Neural progenitor cell (in vitro differentiated cells): ENCODE measurements at regions not wholly inside any gene's neighbourhood (a gene's known extent, or its start where the extent isn't known, plus 50 kb on each side); places are given as distances from the start of the nearest gene placed in this dataset.

ENCODE experiments used
- EZH2 ChIP-seq: fragments of 200-600 bp; sonication (generic); IDR thresholded peaks from 2 replicates; pipeline ENCODE4 v1.6.1; 2017; ENCODE audit warnings: antibody characterized with exemption, mild to moderate bottlenecking, moderate library complexity
- TF ChIP-seq, protein P1 (sequence below): fragments of 200-600 bp; sonication (generic); IDR thresholded peaks from 2 replicates; pipeline ENCODE4 v1.5.1; 2017; ENCODE audit warnings: antibody characterized with exemption, mild to moderate bottlenecking

DNA sequence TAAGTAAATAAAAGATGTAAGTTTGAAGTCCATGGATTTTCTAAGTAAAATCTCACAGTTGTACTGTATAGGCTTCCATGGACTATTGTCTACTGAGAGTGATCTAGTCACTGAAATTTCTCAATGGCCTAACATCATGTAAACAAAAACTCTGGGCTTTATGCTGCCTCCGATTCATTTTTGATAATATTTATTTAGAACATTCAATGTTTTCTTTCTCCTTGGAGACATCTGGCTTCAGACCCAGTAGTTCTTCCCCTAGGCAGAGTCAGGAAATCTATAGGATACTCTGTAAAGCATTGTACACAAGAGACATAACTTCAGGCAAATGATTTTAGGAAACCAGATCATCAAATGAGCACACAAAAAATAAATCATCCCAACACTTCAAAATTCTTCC is 1208.6 kb upstream of the ZEB2 start:
- TF ChIP-seq, protein P1, sequence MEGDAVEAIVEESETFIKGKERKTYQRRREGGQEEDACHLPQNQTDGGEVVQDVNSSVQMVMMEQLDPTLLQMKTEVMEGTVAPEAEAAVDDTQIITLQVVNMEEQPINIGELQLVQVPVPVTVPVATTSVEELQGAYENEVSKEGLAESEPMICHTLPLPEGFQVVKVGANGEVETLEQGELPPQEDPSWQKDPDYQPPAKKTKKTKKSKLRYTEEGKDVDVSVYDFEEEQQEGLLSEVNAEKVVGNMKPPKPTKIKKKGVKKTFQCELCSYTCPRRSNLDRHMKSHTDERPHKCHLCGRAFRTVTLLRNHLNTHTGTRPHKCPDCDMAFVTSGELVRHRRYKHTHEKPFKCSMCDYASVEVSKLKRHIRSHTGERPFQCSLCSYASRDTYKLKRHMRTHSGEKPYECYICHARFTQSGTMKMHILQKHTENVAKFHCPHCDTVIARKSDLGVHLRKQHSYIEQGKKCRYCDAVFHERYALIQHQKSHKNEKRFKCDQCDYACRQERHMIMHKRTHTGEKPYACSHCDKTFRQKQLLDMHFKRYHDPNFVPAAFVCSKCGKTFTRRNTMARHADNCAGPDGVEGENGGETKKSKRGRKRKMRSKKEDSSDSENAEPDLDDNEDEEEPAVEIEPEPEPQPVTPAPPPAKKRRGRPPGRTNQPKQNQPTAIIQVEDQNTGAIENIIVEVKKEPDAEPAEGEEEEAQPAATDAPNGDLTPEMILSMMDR: no peak
- no peak for TF ChIP-seq EZH2
